C4-2B (cell line): ENCODE measurements at regions not wholly inside any gene's neighbourhood (a gene's known extent, or its start where the extent isn't known, plus 50 kb on each side); places are given as distances from the start of the nearest gene placed in this dataset.

Experiments used
- CTCF ChIP-seq: fragments of 450-650 bp; conservative IDR thresholded peaks from 2 replicates; pipeline ENCODE4 v1.5.1; 2017; ENCODE audit warnings: mild to moderate bottlenecking
- ZFX ChIP-seq: fragments of 450-650 bp; IDR thresholded peaks from 2 replicates; pipeline ENCODE4 v1.6.1; 2017

GRCh38 chr3:15977090-15977489 lies 179.3 kb upstream of the ANKRD28 start:
- TF ChIP-seq CTCF (no peak), ZFX (no peak)
